ENCODE measurements at regions not wholly inside any gene's neighbourhood (a gene's known extent, or its start where the extent isn't known, plus 50 kb on each side); places are given as distances from the start of the nearest gene placed in this dataset.

GRCh38 chr5:167579693-167580055 is 711.8 kb upstream of the WWC1 start:
- 85% methylated on average over 5 of the region's 5 CpGs for WGBS

More at GRCh38 chr5:167579693-167580055, 711.8 kb upstream of the WWC1 start:
- Histone ChIP-seq H3K4me1 (ENCODE audit: control insufficient read depth in 4 of 4, insufficient read depth in 4 of 4, low read length in 3 of 4) (no peaks in the 10 kb centered on the region), H3K27me3 (ENCODE audit: control insufficient read depth in 4 of 4, insufficient read depth in 4 of 4, low read length in 3 of 4) (no peaks in the 10 kb centered on the region), H3K4me3 (ENCODE audit: low read depth in 1 of 3, low read length in 3 of 3) (no peak overlapping the region), H3K27ac (ENCODE audit: low read depth in 1 of 2, low read length in 2 of 2) (no peak overlapping the region), H3K9ac (ENCODE audit: low read depth in 1 of 2, low read length in 2 of 2) (no peak overlapping the region), H3K36me3 (ENCODE audit: control insufficient read depth in 4 of 4, insufficient read depth in 3 of 4, low read depth in 1 of 4, low read length in 3 of 4) (no peaks in the 10 kb centered on the region), H3K9me3 (ENCODE audit: control insufficient read depth in 4 of 4, low read length in 3 of 4) (no peaks in the 10 kb centered on the region)
- no peak for DNase-seq (ENCODE audit: low spot score)
- TF ChIP-seq FOXA2 (IDR thresholded peaks at IDR 0.05) (no peak), MAX (IDR thresholded peaks at IDR 0.05) (no peak), ATF3 (IDR thresholded peaks at IDR 0.05) (no peak), HNF4G (IDR thresholded peaks at IDR 0.05) (no peak), EGR1 (IDR thresholded peaks at IDR 0.05; ENCODE audit: low read depth in 2 of 2) (no peak), GABPA (IDR thresholded peaks at IDR 0.05 in 1 of 2, conservative IDR thresholded peaks at IDR 0.05 in 1 of 2) (no peak), FOXA1 (IDR thresholded peaks at IDR 0.05) (no peak), CTCF (IDR thresholded peaks at IDR 0.05; ENCODE audit: low read depth, low read length, missing input control) (no peak), JUND (IDR thresholded peaks at IDR 0.05) (no peak), RAD21 (IDR thresholded peaks at IDR 0.05) (no peak), HNF4A (conservative IDR thresholded peaks at IDR 0.05) (no peak), RXRA (IDR thresholded peaks at IDR 0.05) (no peak), SP1 (IDR thresholded peaks at IDR 0.05) (no peak), NR2F2 (IDR thresholded peaks at IDR 0.05) (no peak), YY1 (IDR thresholded peaks at IDR 0.05) (no peak), ZBTB33 (IDR thresholded peaks at IDR 0.05) (no peak), TAF1 (conservative IDR thresholded peaks at IDR 0.05) (no peak), REST (IDR thresholded peaks at IDR 0.05) (no peak)

Measured in liver (tissue), 8 donors.